CD4-positive, alpha-beta T cell treated with Interferon gamma for 1 hour (primary cell): ENCODE measurements at regions not wholly inside any gene's neighbourhood (a gene's known extent, or its start where the extent isn't known, plus 50 kb on each side); places are given as distances from the start of the nearest gene placed in this dataset.

ENCODE experiments used
- DNase-seq: peaks from one replicate; pipeline ENCODE4 v3.0.0-alpha.2; 2020

DNA sequence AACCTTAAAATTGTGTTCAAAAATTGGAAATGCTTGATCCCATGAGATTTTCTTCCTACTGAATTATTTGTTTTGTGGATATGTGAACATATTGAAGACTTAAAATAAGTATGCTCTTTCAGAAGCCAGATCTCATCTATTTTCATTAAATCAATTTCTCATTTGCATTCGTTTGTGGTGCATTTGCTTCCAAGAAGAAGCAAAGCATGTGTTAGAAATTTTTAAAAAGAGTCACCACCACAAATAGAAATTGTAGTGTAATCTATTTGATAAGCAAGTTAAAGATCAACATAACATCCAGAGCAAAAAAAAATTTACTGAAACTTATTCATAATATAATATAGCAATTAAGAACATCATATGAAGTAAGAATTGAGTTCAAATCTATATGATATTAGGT lies 300.9 kb upstream of the SYT4 start:
- no peak for DNase-seq

DNA sequence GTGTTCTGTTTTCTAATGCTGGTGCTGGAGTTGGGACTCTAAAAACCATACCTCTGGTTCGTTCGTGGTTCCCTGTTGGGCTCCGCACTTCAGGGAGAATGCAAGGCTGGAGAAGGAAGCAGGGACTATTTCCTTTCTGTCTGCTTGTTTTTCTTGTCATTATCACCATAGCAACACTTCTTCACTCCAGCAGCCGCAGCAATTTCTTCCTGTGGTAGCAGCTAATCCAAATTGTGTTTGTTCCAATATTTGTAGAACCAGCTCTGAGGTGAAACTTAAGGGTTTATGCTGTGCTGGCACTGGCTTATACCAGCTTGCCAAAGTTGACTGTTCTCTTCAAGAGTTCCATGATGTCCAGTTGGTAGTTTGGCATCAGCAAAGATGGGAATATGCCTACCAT lies 301.4 kb upstream of the SYT4 start:
- DNase-seq, result no peak

DNA sequence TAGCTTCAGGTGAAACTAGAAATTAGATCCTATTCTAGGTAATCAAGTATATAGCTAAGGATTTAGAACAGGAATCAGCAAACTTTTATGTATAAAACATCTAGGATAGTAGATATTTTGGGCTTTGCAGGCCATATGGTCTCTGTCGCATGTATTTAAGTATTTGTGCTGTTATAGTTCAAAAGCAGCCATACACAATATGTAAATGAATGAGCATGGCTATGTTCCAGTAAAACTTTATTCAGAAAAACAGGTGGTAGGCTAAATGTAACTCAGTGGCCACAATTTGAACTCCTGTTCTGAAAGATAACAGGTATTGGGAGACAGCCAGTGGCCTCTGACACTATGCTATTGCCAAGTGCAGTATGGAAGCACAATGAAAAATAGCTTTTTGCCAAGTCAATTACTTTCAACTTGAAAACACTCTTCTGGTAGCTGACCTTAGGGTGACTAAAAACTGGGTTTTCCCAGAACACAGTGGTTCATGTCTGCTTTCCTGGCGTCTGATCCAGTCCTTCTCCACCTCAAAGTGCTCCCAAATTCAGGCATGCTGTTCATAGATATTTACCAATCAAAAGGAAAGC lies 304.7 kb upstream of the SYT4 start:
- DNase-seq, result no peak

DNA sequence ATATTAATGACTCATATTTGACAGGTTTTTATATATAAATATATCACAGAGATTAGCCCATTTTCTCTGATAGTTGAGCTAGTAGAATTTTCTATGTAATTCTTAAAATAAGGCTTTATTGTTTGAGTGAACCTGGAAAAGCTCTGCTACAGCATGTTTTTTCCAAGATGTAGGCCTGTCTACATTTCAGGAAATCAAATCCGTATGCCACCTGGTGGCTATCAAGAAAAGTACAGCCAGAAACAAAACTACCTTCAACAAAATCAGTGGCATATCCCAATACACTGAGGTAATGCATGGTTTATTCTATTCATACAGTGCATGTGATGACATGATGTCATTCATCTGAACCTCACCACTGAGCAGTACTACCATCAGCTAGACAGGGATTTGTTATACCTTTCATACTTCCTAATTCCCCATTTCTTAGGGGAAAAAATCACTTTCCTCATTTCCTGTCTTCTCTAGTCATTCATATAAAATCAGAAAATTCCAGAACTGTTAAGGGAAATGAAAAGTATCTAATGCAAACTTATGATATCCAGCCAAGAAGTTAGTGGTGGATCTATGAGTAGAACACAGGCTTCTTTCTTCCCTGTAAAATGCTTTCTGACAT lies 310.4 kb upstream of the SYT4 start:
- DNase-seq, result no peak

DNA sequence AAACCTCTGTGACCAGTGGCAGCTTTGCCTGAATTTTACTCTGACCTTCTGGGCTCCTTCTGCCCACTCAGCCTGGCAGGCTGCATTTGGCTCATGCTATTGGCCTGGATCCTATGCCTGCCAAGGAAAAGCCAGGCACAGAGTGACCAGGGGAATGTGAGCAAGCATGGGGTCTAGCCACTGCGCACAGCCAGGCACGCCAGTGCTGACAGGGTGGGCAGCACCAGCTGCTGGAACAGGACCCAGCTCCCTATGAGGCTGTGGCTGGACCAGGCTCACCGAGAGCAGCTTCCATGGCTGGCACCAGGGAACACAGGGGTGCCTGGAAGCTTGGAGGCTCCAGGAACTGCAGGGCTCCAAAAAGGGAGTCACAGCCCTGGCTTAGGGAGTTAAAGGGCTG lies 311.5 kb upstream of the SYT4 start:
- DNase-seq, result no peak

DNA sequence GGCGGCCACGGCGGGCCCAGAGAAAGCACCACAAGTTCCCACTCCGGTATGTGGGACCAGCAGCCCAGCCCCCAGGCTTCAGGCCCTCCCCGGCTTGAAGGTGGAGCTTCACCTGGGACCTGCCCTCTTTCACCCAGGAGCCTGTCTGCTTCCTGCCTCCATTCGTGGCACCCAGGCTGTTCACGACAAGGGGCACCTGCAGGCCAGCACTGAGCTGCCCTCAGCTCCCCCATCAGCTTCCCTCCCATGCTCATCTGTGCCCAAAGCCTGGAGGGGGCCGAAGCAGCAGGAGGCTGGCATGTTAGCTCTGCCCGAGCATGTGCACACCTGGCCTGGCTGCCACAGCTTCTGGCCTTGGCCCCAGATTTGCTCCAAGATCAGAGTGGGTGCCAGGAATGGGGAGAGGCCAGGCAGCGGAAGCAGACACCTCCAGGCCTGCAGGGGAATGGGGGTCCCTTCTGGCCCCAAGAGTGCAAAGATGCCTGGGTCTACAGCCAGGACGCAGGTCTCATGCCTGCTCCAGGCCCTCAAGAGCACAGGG lies 312.4 kb upstream of the SYT4 start:
- no peak for DNase-seq

DNA sequence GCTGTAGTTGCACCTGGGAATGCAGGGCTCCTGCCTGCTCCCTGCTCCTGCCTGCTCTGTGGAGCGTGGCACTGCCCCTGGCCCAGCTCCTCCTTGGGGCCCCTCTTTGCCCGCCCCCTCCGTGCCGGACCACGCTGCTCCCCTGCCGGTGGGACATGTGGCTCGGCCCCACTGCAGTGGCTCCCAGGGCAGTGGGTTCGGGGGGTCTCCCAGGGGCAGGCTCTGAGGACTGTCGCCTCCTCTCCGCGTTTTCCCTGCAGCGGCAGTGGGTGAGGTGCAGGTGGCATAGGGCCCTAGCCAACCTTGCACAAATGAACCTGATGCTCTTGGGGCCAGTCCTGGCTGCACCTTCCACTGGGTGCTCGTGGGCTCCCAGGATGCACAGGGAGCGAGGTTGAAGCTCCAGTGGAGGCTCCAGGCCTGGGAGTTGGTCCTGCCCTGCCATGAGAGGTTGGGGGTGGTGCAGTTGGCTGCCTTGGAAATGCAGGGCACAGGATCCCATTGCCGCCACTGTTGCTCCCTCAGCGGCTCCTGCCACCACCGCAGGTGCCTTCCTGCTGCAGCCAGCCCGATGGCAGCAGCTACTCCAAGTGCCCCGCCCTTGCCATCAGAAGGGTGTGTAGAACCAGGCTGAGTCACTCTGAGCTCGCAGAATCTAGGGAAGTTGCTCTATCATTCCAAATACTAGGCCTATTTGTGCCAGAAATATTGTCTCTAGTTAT lies 313.1 kb upstream of the SYT4 start:
- no peak for DNase-seq

DNA sequence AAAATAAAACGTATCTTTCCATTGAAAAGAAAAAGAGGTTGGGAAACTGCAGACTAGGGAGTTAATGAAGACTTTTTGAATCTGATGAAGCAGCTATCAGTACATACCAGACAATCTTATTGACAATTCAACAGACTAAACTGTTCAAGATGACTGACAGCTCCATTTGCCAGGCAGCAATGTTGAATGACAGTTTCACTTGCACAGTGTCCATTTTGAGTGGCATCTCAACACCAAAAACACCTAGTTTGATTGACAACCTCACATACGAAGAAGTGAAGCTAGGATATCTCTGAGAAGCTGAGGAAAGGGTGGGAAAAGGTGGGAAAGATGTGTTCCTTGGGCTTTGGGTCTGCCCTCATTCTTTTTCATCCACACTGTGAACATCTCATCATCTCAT lies 315.0 kb upstream of the SYT4 start:
- no peak for DNase-seq

DNA sequence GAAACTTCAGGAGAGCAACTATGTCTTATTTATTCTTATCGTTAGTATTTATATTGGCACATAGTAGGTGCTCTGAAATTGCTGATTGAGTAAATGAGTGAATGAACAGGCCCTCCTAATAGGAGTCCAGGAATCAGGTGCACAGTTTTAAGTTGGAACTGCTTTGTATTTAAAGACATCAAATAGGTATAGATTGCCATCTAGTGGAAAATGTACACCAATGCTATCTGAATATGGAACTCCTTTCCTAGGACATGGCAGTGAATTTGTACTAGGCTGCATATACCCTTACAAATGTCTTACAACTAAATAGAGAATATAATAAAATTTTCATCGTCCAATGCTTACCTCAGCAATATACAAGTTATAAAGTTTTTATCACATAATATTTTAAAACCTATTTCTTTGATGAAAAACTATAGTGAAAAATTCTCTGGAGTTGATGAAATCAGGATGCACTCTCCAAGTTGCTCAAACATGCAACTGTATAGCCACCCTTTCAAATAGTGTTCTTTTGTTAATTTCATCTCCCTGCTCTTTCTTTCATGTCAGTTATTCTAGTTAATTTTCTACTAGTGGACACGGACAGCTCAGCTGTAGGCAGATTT lies 318.9 kb upstream of the SYT4 start:
- DNase-seq, result no peak

DNA sequence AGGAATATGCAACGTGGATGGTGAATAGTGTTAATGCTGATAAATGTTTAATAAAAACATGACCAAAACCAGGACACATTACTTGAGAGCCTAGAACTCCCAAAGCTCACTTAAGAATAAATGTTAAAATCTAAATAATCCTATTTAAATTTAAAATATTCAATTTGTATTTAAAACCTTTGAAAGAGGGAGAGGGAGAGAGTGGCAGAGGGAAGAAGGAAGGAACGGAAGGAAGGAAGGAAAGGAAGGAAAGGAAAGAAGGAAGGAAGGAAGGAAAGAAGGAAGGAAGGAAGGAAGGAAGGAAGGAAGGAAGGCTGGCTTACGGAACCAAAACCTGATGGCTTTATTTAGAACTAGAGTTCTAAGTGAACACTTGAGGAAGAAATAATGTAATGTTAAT lies 324.1 kb upstream of the SYT4 start:
- no peak for DNase-seq

DNA sequence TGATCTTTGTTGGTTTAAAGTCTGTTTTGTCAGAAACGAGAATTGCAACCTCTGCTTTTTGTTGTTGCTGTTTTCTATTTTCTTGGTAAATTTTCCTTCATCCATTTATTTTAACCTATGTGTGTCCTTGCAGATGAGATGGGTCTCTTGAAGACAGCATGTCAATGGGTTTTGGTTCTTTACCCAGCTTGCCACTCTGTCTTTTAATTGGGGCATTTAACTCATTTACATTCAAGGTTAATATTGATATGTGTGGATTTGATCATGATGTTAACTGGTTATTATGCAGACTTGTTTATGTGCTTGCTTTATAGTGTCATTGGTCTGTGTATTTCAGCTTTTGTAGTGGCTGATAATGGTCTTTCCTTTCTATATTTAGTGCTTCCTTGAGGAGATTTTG lies 327.9 kb upstream of the SYT4 start:
- no peak for DNase-seq

DNA sequence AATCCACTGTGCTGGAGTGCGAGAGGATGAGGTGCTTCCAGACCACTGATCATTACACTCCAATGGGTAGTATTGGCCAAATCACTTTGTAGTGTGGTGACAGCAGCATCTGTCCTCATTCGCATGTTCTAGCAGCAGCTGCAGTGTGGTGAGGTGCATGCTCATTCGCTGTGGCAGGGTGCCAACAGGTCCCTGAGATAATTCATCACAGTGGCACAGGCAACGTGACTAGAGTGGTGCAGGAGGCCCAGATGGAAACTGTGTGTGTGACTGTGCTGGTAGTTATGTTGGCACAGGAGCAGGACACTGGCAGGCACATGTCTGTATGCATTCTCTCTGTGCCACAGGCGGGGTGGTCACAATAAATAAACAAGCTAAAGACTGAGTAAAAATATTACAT lies 329.5 kb upstream of the SYT4 start:
- no peak for DNase-seq

DNA sequence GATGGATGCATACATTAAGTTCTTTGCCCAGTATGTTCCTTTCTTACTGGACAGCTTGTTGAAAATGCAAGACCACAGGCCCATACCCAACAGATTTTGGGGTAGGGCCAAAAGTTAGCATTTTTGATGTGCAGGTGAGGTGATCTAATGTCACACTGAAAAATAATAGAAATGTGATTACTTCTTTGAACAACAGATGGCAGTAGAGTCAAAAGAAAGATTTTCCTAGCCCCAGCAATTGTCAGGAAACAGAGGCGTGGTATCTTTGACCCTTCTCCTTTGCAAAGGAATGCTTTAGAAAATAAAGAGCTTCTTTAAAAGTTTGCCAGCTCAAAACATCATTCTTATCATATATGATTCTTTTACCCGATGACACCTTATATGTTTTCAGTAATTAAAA lies 343.6 kb upstream of the SYT4 start:
- no peak for DNase-seq

DNA sequence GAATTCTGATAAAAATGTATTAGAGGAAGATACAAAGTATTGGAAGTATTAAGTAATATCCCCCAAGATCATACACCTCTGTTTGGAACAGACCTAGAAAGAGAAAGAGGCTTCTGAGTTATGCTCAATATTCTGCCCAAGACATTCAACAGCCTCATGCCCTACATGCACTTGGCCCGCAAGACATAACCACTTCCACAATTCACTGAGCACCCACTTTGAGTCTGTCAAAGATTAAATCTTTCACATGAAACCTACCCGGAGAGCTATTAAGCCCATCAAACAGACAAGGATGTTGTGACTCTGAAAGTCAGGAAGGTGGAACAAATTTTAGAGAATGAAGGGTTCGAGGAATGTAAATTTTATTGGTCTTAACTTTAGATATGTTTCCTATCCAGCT lies 344.7 kb upstream of the SYT4 start:
- DNase-seq, result no peak

DNA sequence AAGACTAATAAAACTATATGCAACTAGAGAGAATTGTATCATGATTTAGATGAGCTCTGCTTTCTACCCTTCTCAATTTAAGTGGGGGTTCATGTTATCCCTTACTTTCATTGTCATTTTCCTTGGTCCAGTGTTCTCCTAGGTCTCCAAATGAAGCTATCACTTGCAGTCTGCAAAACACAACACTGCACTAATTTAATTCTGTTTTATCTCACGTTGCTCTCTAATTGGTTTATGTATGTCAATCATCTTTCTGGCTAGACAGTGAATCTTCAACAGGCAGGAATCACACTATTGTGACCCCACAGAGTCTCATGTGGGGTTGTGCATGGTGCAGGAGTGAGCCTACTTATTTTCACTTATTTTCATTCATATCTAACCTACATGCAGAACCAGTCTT lies 348.3 kb upstream of the SYT4 start:
- DNase-seq, result no peak

DNA sequence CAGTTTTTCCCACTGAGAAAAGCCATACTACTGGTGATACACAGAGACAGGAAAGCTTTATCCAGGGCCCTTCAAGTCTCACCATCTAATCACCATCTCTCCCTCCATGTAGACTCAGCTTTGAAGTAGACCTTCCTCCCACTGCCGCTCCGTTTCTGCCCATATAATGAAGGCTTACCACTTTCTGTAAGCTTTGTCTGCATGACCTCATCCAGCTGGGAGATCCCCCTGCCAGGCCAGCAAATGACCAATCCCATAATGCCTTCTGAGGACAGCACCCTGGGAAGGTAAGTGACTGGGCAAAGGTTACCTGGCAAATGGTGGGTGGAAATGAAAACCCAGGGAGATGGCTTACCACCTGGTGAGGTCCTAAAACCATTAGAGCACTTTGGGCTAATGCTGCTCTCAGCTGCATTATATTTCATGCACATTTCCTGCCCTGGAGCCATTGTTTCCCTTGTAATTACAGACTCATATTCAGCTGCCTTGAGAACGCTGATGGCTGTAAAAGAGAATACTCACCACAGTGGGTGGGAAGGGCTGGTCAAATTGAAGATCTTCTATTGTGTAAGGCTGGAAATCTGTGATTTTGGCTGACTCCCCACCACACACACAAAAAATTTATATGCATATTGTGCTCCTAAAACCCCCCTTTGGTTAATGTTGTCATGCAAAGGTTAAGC lies 350.7 kb upstream of the SYT4 start:
- DNase-seq, result no peak

DNA sequence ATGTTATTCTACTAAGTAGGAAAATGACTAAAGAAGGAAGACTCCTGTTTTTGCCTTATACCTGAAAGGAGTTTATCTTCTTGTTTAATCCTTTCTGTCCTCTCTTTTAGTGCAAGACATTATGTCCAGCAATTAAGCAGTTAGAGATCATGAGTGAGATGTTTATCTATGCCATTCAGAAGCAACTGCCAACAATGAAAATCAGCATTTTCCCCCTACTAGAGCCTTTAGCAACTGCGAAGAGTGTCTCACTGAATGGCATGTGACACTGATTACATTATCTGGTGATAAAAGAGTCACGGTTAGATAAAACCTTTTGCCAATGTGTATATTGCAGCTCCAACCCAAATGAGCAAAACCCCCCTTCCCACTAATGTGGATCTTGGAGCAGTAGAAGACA lies 357.7 kb upstream of the SYT4 start:
- no peak for DNase-seq

DNA sequence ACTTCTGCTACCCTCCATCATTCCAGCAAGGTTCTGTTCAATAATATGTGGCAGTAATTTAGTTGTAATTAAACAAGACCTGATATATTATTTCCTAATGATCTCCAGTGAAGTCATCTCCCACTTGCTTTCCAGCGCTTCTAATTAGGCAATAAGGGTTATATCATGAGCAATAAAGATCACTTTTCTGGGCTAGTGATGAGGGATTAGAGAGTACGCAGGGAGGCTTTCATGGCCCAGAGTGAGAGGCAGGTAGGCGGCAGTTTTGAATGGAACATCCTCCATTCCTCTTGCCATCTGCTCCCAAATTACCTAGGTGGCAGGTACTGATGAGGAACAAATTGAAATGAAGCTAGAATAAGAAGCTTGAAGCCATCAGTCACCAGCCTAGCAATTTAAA lies 358.1 kb upstream of the SYT4 start:
- DNase-seq, result no peak

DNA sequence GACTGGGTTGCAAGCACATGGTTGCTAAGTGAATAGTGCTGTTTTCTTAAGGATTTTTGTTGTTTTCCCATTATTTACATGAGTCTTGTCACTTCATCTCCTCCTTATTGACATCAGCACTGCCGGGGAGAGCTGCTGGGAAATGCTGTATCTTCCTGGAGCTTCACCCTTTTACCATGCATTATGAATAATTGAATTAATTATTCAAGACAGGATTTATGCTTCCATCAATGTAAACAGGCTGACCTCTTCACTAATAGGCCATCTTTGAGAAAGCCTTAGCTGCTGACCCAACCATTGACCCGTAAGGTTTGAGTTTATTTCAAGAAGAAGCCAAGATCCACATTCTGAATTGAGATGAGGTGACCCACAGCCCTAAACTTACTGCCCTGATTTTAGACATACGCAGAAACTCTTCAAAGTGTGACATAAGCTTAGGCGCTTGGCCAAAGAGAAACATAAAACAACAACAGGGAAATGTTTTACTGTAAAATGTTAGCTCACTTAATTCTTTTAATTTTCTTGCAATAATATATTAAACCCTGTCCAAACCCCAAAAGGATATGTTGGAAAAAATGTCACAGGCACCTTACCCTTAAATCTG lies 365.5 kb upstream of the SYT4 start:
- no peak for DNase-seq

DNA sequence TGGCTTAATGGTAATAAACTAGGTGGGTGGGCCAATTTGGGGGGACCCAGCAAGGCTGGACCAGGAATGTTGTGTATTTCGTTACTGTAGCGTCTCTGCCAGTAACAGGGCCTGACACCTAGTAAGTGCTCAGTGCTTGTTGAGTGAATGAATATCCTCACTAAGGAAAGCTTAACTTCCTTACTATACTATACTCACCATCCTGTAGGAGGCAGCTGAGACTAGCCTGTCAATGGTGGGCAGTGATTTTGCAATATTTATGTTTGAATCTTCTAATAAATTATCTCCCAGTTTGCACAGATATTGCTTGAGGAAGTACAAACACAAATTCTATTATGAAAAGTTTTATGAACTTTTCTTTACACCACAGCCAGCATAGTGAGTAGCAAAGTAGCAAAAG lies 370.7 kb upstream of the SYT4 start:
- DNase-seq, result no peak

DNA sequence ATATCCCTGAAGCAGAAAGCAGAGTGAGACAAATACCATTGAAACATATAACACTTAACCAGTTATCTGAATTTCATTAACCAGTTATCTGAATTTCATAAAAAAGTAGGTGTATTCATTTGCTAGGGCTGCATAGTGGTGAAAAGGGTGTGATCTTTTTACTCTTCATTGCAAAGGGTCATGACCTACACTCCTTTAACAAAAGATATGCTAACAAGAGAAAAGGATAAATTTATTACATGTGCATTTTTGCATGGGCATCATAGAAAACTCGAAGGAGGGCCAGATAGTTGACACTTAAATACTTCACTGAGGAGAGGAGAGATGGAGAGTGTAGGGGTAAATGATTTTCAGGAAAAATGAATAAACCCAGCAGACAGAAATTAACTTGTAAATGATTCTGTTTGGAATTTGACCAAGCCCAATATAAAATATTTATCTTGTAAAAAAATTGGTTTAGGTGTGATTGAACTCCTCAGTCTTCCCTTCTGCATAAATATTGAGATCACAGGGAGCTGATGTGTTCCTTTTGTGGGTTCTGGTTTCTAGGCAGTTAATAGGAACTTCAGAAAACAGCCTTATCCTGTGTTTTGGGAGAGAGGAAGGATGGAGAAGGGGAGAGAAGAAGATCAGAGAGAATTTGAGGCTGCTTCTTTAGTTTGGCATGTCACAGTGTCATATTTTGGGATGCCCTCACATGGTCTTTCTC lies 372.5 kb upstream of the SYT4 start:
- no peak for DNase-seq

DNA sequence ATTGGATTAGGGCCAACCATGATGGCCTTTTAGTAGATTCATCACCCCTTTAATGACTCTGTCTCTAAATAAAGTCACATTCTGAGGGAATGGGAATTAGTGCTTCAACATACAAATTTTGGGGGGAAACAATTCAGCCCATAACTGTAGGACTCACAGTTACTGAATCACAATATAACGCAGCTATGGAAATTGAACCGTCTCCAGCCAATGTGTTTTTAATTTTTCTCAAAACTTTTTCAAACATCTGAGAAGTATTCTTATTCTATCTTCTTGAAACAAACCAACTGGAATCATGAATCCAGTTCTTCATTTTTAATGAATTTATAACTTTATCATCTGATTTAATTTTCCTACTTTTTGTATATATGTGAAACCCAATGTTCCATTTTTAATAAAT lies 373.1 kb upstream of the SYT4 start:
- DNase-seq, result no peak
